Heart right ventricle (tissue), 16 donors: ENCODE measurements at regions not wholly inside any gene's neighbourhood (a gene's known extent, or its start where the extent isn't known, plus 50 kb on each side); places are given as distances from the start of the nearest gene placed in this dataset.
"Not testable (repeated sequence)": the region's sequence is repeated elsewhere in the genome, so short reads cannot be mapped to it uniquely, and the experiment has no call there.

Source experiments
- ATAC-seq, 8 donors: fragments of 200-7000 bp; cut with Tn5 transposase; one replicate each; pipeline ENCODE4 v1.9.1; 2020; ENCODE audit warnings: mild to moderate bottlenecking in 8 of 8, moderate library complexity in 8 of 8, moderate number of reproducible peaks in 1 of 8
- DNase-seq, 2 donors: peaks; one replicate each; pipeline ENCODE4 v3.0.0-alpha.2; 2020
- H3K27ac ChIP-seq, 10 donors: fragments of 200-600 bp; sonication (generic) in 2 of 10; one replicate each; pipeline versions ENCODE4 v1.5.0 to v1.8.0; 2020 to 2022; ENCODE audit warnings: mild to moderate bottlenecking in 3 of 10
- H3K27me3 ChIP-seq, 7 donors: fragments of 200-600 bp; one replicate each; pipeline ENCODE4 v1.8.0; 2021 to 2022; ENCODE audit warnings: mild to moderate bottlenecking in 2 of 7
- H3K36me3 ChIP-seq, 9 donors: fragments of 200-600 bp; sonication (generic) in 1 of 9; one replicate each; pipeline versions ENCODE4 v1.5.0 to v1.8.0; 2020 to 2022; ENCODE audit warnings: mild to moderate bottlenecking in 2 of 9
- H3K4me1 ChIP-seq, 9 donors: fragments of 200-600 bp; sonication (generic) in 1 of 9; one replicate each; pipeline versions ENCODE4 v1.5.0 to v1.8.0; 2020 to 2022; ENCODE audit warnings: mild to moderate bottlenecking in 4 of 9
- H3K4me3 ChIP-seq, 10 donors: fragments of 200-600 bp; sonication (generic) in 2 of 10; one replicate each; pipeline versions ENCODE4 v1.5.0 to v1.8.0; 2020 to 2022; ENCODE audit warnings: mild to moderate bottlenecking in 7 of 10, moderate library complexity in 2 of 10
- H3K9me3 ChIP-seq, 11 donors: fragments of 200-600 bp in 10 of 11; sonication (generic) in 2 of 11; one replicate each; pipeline versions ENCODE4 v1.5.0 to v1.8.0; 2013 to 2022; ENCODE audit warnings: mild to moderate bottlenecking in 2 of 11, control low read depth in 1 of 11, moderate library complexity in 1 of 11
- WGBS, 2 donors: extraction: QIAGEN DNeasy Blood & Tissue Kit; methylation state at CpG; one replicate each; pipeline ENCODE4 v1.1.7; 2013; ENCODE audit warnings: inconsistent platforms in 1 of 2; 5-methylcytosine and 5-hydroxymethylcytosine counted together
- intact Hi-C, 10 donors: fragments of 100-400 bp; cut with DNase I; formaldehyde crosslinking; loops; one replicate each; pipeline versions ENCODE4 v1.11.1 to v1.14.2; 2022
- TF ChIP-seq, protein P1 (sequence below), 9 donors: fragments of 200-600 bp; sonication (generic) in 2 of 9; IDR thresholded peaks; one replicate each; pipeline versions ENCODE4 v1.5.0 to v1.8.0; 2021 to 2022; ENCODE audit warnings: antibody characterized with exemption in 9 of 9, mild to moderate bottlenecking in 5 of 9, moderate library complexity in 1 of 9
- donor health status: Arrhythmogenic right ventricular cardiomyopathy.
- donor health status: ischemic (EF 13 %, LVEDD 7.1; RV severe dilation, severe dysfunction).
- donor health status: healthy with polysubstance abuse.
- donor health status: DM: no; HTN: yes; CAD: no.
- donor health status: DM: no; HTN: no; CAD: no.
- donor health status: ischemic (EF 25% LVEDD 6.9; RV normal size, moderate dysfunction).
- donor health status: ischemic (EF 25% LVEDD 5.7; RV mildly dilated, moderate dysfunction).
- donor health status: healthy.
- donor health status: DM: yes; HTN: yes; CAD: no.
- donor health status: Ischemic cardiomyopathy.
- donor health status: ischemic (EF 35%, LVEDD 5.7; RV mildly dilated, moderate dysfunction).
- donor health status: nonischemic (EF 11% LVEDD 7.7; RV severe dilation, severe dysfunction).
- donor health status: DM: yes; HTN: yes; CAD: no.
- donor health status: PGD.
- donor health status: ischemic (EF 29% LVEDD 5.4; RV normal size, mild dysfunction).
- donor health status: nonischemic (EF 23%, LVEDD 6.1; RV moderate dilation, normal function).

DNA sequence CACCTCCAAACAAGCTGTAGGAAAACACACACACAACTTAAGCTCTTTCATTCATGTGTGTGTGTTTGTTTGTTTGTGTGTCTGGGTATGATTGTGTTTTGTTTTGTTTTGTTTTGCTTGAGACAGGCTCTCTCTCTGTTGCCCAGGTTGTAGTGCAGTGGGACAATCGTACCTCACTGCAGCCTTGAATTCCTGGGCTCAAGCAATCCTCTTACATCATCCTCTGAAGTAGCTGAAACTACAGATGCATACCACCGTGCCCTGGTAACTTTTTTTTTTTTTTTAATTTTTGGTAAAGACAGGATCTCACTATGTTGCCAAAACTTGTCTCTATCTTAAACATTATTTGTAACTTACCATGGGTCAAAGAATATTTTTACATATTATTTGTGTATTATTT lies 431.7 kb downstream of the SLITRK1 start:
- H3K27me3 ChIP-seq: no peaks in the 10 kb centered on the region
- no peaks in the 10 kb centered on the region for H3K36me3 ChIP-seq
- H3K27ac ChIP-seq: no peak overlapping the region
- H3K4me3 ChIP-seq: no peak overlapping the region
- TF ChIP-seq, protein P1, sequence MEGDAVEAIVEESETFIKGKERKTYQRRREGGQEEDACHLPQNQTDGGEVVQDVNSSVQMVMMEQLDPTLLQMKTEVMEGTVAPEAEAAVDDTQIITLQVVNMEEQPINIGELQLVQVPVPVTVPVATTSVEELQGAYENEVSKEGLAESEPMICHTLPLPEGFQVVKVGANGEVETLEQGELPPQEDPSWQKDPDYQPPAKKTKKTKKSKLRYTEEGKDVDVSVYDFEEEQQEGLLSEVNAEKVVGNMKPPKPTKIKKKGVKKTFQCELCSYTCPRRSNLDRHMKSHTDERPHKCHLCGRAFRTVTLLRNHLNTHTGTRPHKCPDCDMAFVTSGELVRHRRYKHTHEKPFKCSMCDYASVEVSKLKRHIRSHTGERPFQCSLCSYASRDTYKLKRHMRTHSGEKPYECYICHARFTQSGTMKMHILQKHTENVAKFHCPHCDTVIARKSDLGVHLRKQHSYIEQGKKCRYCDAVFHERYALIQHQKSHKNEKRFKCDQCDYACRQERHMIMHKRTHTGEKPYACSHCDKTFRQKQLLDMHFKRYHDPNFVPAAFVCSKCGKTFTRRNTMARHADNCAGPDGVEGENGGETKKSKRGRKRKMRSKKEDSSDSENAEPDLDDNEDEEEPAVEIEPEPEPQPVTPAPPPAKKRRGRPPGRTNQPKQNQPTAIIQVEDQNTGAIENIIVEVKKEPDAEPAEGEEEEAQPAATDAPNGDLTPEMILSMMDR (IDR thresholded peaks at IDR 0.05): no peak
- H3K9me3 ChIP-seq: peaks cover 0 to 28% (median 0%) of the 10 kb centered on the region in 11 donors
- intact Hi-C loops: no loop called here
- DNase-seq (no peak), ATAC-seq (no peak)
- H3K4me1 ChIP-seq: no peaks in the 10 kb centered on the region
- 43 to 50% methylated on average over 2 of the region's 2 CpGs for WGBS, 2 donors

DNA sequence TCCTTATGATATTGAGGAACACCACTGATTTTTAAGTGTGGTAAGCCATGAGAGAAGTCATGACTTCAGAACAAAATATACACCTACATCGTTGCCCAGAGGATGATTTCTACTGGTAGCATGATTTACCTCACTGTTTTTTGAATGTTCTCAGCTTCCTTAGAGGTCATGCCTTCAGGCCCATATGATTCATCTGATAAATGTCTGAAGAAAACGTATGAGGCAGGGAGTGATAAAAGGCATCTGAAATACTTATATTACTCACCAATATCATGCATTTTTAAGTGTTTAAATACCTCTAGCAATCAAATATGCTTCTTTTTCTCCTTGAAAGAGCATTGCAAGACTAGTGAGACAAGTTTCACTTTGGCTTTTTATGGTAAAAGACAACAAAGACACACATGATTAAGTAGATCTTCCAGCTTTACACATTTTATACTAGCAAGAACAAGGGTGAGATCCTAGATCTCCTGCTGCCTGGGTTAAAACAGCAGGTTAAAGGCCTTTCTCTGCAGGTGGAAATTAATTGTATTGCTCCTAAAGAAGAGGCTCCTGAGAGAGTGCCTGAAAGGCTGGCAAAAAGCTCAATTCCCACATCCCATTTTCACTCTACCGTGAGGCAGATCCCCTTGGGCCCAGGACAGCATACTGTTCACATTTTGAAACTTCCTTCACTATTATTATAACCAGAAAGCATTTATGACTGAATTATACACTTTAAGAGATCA lies 432.4 kb downstream of the SLITRK1 start:
- intact Hi-C loops: no loop called here
- Histone ChIP-seq H3K9me3 (peaks cover 0 to 36% (median 0%) of the 10 kb centered on the region in 11 donors), H3K4me3 (no peak overlapping the region), H3K27me3 (no peaks in the 10 kb centered on the region), H3K36me3 (no peaks in the 10 kb centered on the region), H3K4me1 (no peaks in the 10 kb centered on the region), H3K27ac (no peak overlapping the region)
- TF ChIP-seq, protein P1 (IDR thresholded peaks at IDR 0.05): no peak
- ATAC-seq: no peak
- no peak for DNase-seq
- WGBS, 2 donors: 44 to 47% methylated on average over 3 of the region's 3 CpGs

DNA sequence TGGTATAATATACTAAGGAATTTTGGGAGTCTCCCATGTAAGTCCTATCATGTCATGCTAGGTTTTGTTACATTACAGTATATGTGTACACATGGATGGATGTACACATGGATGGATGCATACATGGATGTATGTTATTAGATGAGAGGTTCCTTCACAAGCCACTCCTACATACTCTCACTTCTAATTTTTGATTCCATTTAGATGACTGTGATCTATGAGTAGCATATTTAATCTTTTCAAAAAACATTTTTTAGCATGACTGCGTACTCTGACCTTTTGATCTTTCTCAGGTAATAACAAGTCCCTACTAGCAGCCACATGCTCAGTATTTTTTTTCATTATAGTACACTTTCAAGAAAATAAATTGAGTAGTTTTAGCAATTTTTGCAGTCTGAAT lies 441.8 kb downstream of the SLITRK1 start:
- TF ChIP-seq, protein P1 (IDR thresholded peaks at IDR 0.05): no peak
- H3K36me3 ChIP-seq: no peaks in the 10 kb centered on the region
- DNase-seq (no peak), ATAC-seq (no peak)
- H3K27ac ChIP-seq: no peak overlapping the region
- H3K4me3 ChIP-seq: no peak overlapping the region
- H3K4me1 ChIP-seq: no peaks in the 10 kb centered on the region
- H3K27me3 ChIP-seq: no peaks in the 10 kb centered on the region
- H3K9me3 ChIP-seq: peaks cover 0 to 18% (median 0%) of the 10 kb centered on the region in 11 donors
- 87 to 91% methylated on average over 1 of the region's 1 CpG for WGBS, 2 donors
- intact Hi-C loops: no loop called here

DNA sequence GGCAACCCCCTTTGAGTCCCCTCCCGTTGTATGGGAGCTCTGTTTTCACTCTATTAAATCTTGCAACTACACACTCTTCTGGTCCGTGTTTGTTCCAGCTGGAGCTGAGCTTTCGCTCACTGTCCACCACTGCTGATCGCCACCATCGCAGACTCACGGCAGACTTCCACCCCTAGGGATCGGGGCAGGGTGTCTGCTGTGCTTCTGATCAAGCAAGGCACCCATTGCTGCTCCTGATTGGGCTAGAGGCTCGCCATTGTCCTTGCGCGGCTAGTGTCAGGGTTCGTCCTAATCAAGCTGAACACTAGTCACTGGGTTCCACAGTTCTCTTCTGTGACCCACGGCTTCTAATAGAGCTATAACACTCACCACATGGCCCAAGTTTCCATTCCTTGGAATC lies 442.8 kb downstream of the SLITRK1 start:
- DNase-seq, ATAC-seq, H3K4me3 ChIP-seq, H3K27ac ChIP-seq, H3K36me3 ChIP-seq, H3K27me3 ChIP-seq, H3K4me1 ChIP-seq, intact Hi-C loops: not testable (repeated sequence)
- H3K9me3 ChIP-seq: peaks cover 0 to 10% (median 0%) of the 10 kb centered on the region in 11 donors
- whole genome bisulfite sequencing, 2 donors: 86 to 93% methylated on average over 12 of the region's 12 CpGs

DNA sequence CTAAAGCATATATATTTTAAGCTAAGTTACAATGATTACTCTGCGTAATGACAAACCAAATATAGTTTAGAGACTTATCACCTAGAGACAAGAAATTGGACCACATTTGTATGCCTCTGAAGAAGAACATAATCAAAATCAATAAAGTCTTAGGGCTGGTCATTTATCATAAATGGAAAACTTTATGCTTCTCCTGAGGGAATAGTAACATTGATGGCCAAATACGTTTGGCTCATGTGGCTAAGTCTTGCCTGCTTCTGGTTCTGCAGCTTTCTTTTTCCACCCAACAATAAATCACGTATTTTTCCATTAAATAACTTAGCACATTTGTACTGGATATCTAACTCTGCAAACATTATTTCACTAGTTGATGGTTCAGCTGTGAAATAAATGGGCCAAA lies 458.4 kb downstream of the SLITRK1 start:
- ATAC-seq (no peak), DNase-seq (no peak)
- TF ChIP-seq, protein P1 (IDR thresholded peaks at IDR 0.05): no peak
- H3K27ac ChIP-seq: no peak overlapping the region
- no peaks in the 10 kb centered on the region for H3K4me1 ChIP-seq
- WGBS, 2 donors: 57 to 75% methylated on average over 3 of the region's 3 CpGs
- H3K4me3 ChIP-seq: no peak overlapping the region
- H3K27me3 ChIP-seq: no peaks in the 10 kb centered on the region
- H3K9me3 ChIP-seq: peaks cover 0 to 36% (median 6%) of the 10 kb centered on the region in 11 donors
- intact Hi-C loops: no loop called here
- no peaks in the 10 kb centered on the region for H3K36me3 ChIP-seq
